ENCODE measurements at regions not wholly inside any gene's neighbourhood (a gene's known extent, or its start where the extent isn't known, plus 50 kb on each side); places are given as distances from the start of the nearest gene placed in this dataset.
"Not testable (repeated sequence)": the region's sequence is repeated elsewhere in the genome, so short reads cannot be mapped to it uniquely, and the experiment has no call there.

- H3K27me3 ChIP-seq (ENCODE audit: control insufficient read depth in 1 of 2, insufficient read depth in 2 of 2, low read length in 1 of 2) = no peaks in the 10 kb centered on the region
- H3K36me3 ChIP-seq (ENCODE audit: control insufficient read depth in 1 of 2, insufficient read depth in 2 of 2, low read length in 1 of 2) = no peaks in the 10 kb centered on the region
- no peaks in the 10 kb centered on the region for H3K9me3 ChIP-seq (ENCODE audit: control insufficient read depth, low read length)
- H3K4me1 ChIP-seq (ENCODE audit: control insufficient read depth in 1 of 2, insufficient read depth in 2 of 2, low read length in 2 of 2) = no peaks in the 10 kb centered on the region
- DNase-seq (no peak), ATAC-seq (ENCODE audit: low FRiP score) (no peak)
- intact Hi-C loops (cut with DNase I) = no loop called here
- no peak overlapping the region for H3K4me3 ChIP-seq (ENCODE audit: low read length in 2 of 2)
- H3K27ac ChIP-seq (ENCODE audit: low read depth in 1 of 2, low read length in 2 of 2) = no peak overlapping the region
These were observed 1928.6 kb downstream of the PCDH9 start for GRCh38 chr13:65301506-65301905.

GRCh38 chr13:65300220-65300619 lies 1929.9 kb downstream of the PCDH9 start:
- ATAC-seq (ENCODE audit: low FRiP score) = no peak

GRCh38 chr13:65293530-65294198 lies 1936.5 kb downstream of the PCDH9 start:
- Histone ChIP-seq H3K36me3 (ENCODE audit: control insufficient read depth in 1 of 2, insufficient read depth in 2 of 2, low read length in 1 of 2) (no peaks in the 10 kb centered on the region), H3K27ac (ENCODE audit: low read depth in 1 of 2, low read length in 2 of 2) (no peak overlapping the region), H3K4me1 (ENCODE audit: control insufficient read depth in 1 of 2, insufficient read depth in 2 of 2, low read length in 2 of 2) (no peaks in the 10 kb centered on the region), H3K9me3 (ENCODE audit: control insufficient read depth, low read length) (no peaks in the 10 kb centered on the region), H3K27me3 (ENCODE audit: control insufficient read depth in 1 of 2, insufficient read depth in 2 of 2, low read length in 1 of 2) (no peaks in the 10 kb centered on the region), H3K4me3 (ENCODE audit: low read length in 2 of 2) (no peak overlapping the region)
- 69 to 74% methylated on average over 4 of the region's 4 CpGs for WGBS, 2 donors
- intact Hi-C loops (cut with DNase I) = no loop called here
- ATAC-seq (ENCODE audit: low FRiP score) (no peak), DNase-seq (no peak)

More at GRCh38 chr13:65300220-65300619, 1929.9 kb downstream of the PCDH9 start:
- Histone ChIP-seq H3K36me3 (ENCODE audit: control insufficient read depth in 1 of 2, insufficient read depth in 2 of 2, low read length in 1 of 2) (no peaks in the 10 kb centered on the region), H3K4me1 (ENCODE audit: control insufficient read depth in 1 of 2, insufficient read depth in 2 of 2, low read length in 2 of 2) (no peaks in the 10 kb centered on the region), H3K9me3 (ENCODE audit: control insufficient read depth, low read length) (no peaks in the 10 kb centered on the region), H3K4me3 (ENCODE audit: low read length in 2 of 2) (no peak overlapping the region), H3K27ac (ENCODE audit: low read depth in 1 of 2, low read length in 2 of 2) (no peak overlapping the region), H3K27me3 (ENCODE audit: control insufficient read depth in 1 of 2, insufficient read depth in 2 of 2, low read length in 1 of 2) (no peaks in the 10 kb centered on the region)
- DNase-seq = no peak
- intact Hi-C loops (cut with DNase I) = no loop called here

- ATAC-seq (ENCODE audit: low FRiP score) (no peak), DNase-seq (no peak)
- no peak overlapping the region for H3K27ac ChIP-seq (ENCODE audit: low read depth in 1 of 2, low read length in 2 of 2)
- no peaks in the 10 kb centered on the region for H3K27me3 ChIP-seq (ENCODE audit: control insufficient read depth in 1 of 2, insufficient read depth in 2 of 2, low read length in 1 of 2)
- no peaks in the 10 kb centered on the region for H3K4me1 ChIP-seq (ENCODE audit: control insufficient read depth in 1 of 2, insufficient read depth in 2 of 2, low read length in 2 of 2)
- no peaks in the 10 kb centered on the region for H3K36me3 ChIP-seq (ENCODE audit: control insufficient read depth in 1 of 2, insufficient read depth in 2 of 2, low read length in 1 of 2)
- intact Hi-C loops (cut with DNase I) = no loop called here
- H3K4me3 ChIP-seq (ENCODE audit: low read length in 2 of 2) = no peak overlapping the region
- WGBS, 2 donors = 32 to 40% methylated on average over 2 of the region's 2 CpGs
- no peaks in the 10 kb centered on the region for H3K9me3 ChIP-seq (ENCODE audit: control insufficient read depth, low read length)
These were observed 1937.6 kb downstream of the PCDH9 start for GRCh38 chr13:65292488-65292901.

GRCh38 chr13:65287405-65287804 lies 1942.7 kb downstream of the PCDH9 start:
- Histone ChIP-seq H3K27me3 (ENCODE audit: control insufficient read depth in 1 of 2, insufficient read depth in 2 of 2, low read length in 1 of 2) (no peaks in the 10 kb centered on the region), H3K36me3 (ENCODE audit: control insufficient read depth in 1 of 2, insufficient read depth in 2 of 2, low read length in 1 of 2) (no peaks in the 10 kb centered on the region), H3K4me3 (ENCODE audit: low read length in 2 of 2) (no peak overlapping the region), H3K9me3 (ENCODE audit: control insufficient read depth, low read length) (no peaks in the 10 kb centered on the region), H3K27ac (ENCODE audit: low read depth in 1 of 2, low read length in 2 of 2) (no peak overlapping the region), H3K4me1 (ENCODE audit: control insufficient read depth in 1 of 2, insufficient read depth in 2 of 2, low read length in 2 of 2) (no peaks in the 10 kb centered on the region)
- ATAC-seq (ENCODE audit: low FRiP score) = no peak
- intact Hi-C loops (cut with DNase I) = no loop called here
- WGBS, 2 donors = 64 to 83% methylated on average over 1 of the region's 1 CpG
- no peak for DNase-seq

- peaks cover 1% of the 10 kb centered on the region for H3K9me3 ChIP-seq (ENCODE audit: control insufficient read depth, low read length)
- H3K27me3 ChIP-seq (ENCODE audit: control insufficient read depth in 1 of 2, insufficient read depth in 2 of 2, low read length in 1 of 2) = no peaks in the 10 kb centered on the region
- H3K4me3 ChIP-seq (ENCODE audit: low read length in 2 of 2) = no peak overlapping the region
- DNase-seq (no peak), ATAC-seq (ENCODE audit: low FRiP score) (no peak)
- H3K4me1 ChIP-seq (ENCODE audit: control insufficient read depth in 1 of 2, insufficient read depth in 2 of 2, low read length in 2 of 2) = no peaks in the 10 kb centered on the region
- no peaks in the 10 kb centered on the region for H3K36me3 ChIP-seq (ENCODE audit: control insufficient read depth in 1 of 2, insufficient read depth in 2 of 2, low read length in 1 of 2)
- no peak overlapping the region for H3K27ac ChIP-seq (ENCODE audit: low read depth in 1 of 2, low read length in 2 of 2)
- intact Hi-C loops (cut with DNase I) = no loop called here
- WGBS, 2 donors = 75 to 76% methylated on average over 5 of the region's 5 CpGs
These were observed 1954.1 kb downstream of the PCDH9 start for GRCh38 chr13:65275838-65276630.

- ATAC-seq (ENCODE audit: low FRiP score) (no peak), DNase-seq (no peak)
- 91% methylated on average over 3 of the region's 3 CpGs for WGBS, 2 donors
- Histone ChIP-seq H3K4me1 (ENCODE audit: control insufficient read depth in 1 of 2, insufficient read depth in 2 of 2, low read length in 2 of 2) (no peaks in the 10 kb centered on the region), H3K27ac (ENCODE audit: low read depth in 1 of 2, low read length in 2 of 2) (no peak overlapping the region), H3K27me3 (ENCODE audit: control insufficient read depth in 1 of 2, insufficient read depth in 2 of 2, low read length in 1 of 2) (no peaks in the 10 kb centered on the region), H3K9me3 (ENCODE audit: control insufficient read depth, low read length) (peaks cover 1% of the 10 kb centered on the region), H3K36me3 (ENCODE audit: control insufficient read depth in 1 of 2, insufficient read depth in 2 of 2, low read length in 1 of 2) (no peaks in the 10 kb centered on the region), H3K4me3 (ENCODE audit: low read length in 2 of 2) (no peak overlapping the region)
- intact Hi-C loops (cut with DNase I) = no loop called here
These were observed 1955.0 kb downstream of the PCDH9 start for GRCh38 chr13:65275108-65275507.

GRCh38 chr13:65273811-65274420 lies 1956.2 kb downstream of the PCDH9 start:
- H3K4me1 ChIP-seq (ENCODE audit: control insufficient read depth in 1 of 2, insufficient read depth in 2 of 2, low read length in 2 of 2); intact Hi-C loops (cut with DNase I); H3K9me3 ChIP-seq (ENCODE audit: control insufficient read depth, low read length); H3K27ac ChIP-seq (ENCODE audit: low read depth in 1 of 2, low read length in 2 of 2); ATAC-seq (ENCODE audit: low FRiP score); H3K36me3 ChIP-seq (ENCODE audit: control insufficient read depth in 1 of 2, insufficient read depth in 2 of 2, low read length in 1 of 2); H3K27me3 ChIP-seq (ENCODE audit: control insufficient read depth in 1 of 2, insufficient read depth in 2 of 2, low read length in 1 of 2); DNase-seq; H3K4me3 ChIP-seq (ENCODE audit: low read length in 2 of 2): not testable (repeated sequence)
- 90 to 92% methylated on average over 6 of the region's 6 CpGs for WGBS, 2 donors

- no peaks in the 10 kb centered on the region for H3K36me3 ChIP-seq (ENCODE audit: control insufficient read depth in 1 of 2, insufficient read depth in 2 of 2, low read length in 1 of 2)
- DNase-seq (no peak), ATAC-seq (ENCODE audit: low FRiP score) (no peak)
- H3K4me1 ChIP-seq (ENCODE audit: control insufficient read depth in 1 of 2, insufficient read depth in 2 of 2, low read length in 2 of 2) = no peaks in the 10 kb centered on the region
- no peak overlapping the region for H3K27ac ChIP-seq (ENCODE audit: low read depth in 1 of 2, low read length in 2 of 2)
- no peaks in the 10 kb centered on the region for H3K27me3 ChIP-seq (ENCODE audit: control insufficient read depth in 1 of 2, insufficient read depth in 2 of 2, low read length in 1 of 2)
- no peak overlapping the region for H3K4me3 ChIP-seq (ENCODE audit: low read length in 2 of 2)
- peaks cover 1% of the 10 kb centered on the region for H3K9me3 ChIP-seq (ENCODE audit: control insufficient read depth, low read length)
- intact Hi-C loops (cut with DNase I) = no loop called here
These were observed 1962.1 kb downstream of the PCDH9 start for GRCh38 chr13:65268009-65268408.
